LNCaP clone FGC (cell line): ENCODE measurements at regions not wholly inside any gene's neighbourhood (a gene's known extent, or its start where the extent isn't known, plus 50 kb on each side); places are given as distances from the start of the nearest gene placed in this dataset.
"Not testable (repeated sequence)": the region's sequence is repeated elsewhere in the genome, so short reads cannot be mapped to it uniquely, and the experiment has no call there.

Experiments used
- DNase-seq: peaks from one replicate; pipeline ENCODE4 v3.0.0-alpha.2; 2011; ENCODE audit warnings: low read depth
- H3K4me3 ChIP-seq: 2 replicates; pipeline ENCODE4 v1.5.1; 2011; ENCODE audit warnings: mild to moderate bottlenecking, low read depth, low read length, control low read depth
- CTCF ChIP-seq: IDR thresholded peaks from 2 replicates; pipeline ENCODE4 v1.5.1; 2012; ENCODE audit warnings: mild to moderate bottlenecking; ENCODE audit not compliant: control insufficient read depth, insufficient read depth; ENCODE audit errors: extremely low read depth

- no peak for DNase-seq
- no peak overlapping the region for H3K4me3 ChIP-seq
- no peak for TF ChIP-seq CTCF
These were observed 99.2 kb upstream of the PCBD1 start for GRCh38 chr10:70987396-70988130.

- DNase-seq, result not testable (repeated sequence)
These were observed 101.8 kb upstream of the PCBD1 start for GRCh38 chr10:70990156-70990555.

GRCh38 chr10:70990681-70991080 is 102.3 kb upstream of the PCBD1 start:
- no peak for TF ChIP-seq CTCF
- DNase-seq, result no peak
- H3K4me3 ChIP-seq, result no peak overlapping the region

More at GRCh38 chr10:70990156-70990555, 101.8 kb upstream of the PCBD1 start:
- not testable (repeated sequence) for H3K4me3 ChIP-seq

GRCh38 chr10:70991140-70992124 is 103.1 kb upstream of the PCBD1 start:
- no peak overlapping the region for H3K4me3 ChIP-seq
- TF ChIP-seq CTCF, result no peak
- DNase-seq, result no peak

GRCh38 chr10:70992436-70992835 is 104.1 kb upstream of the PCBD1 start:
- DNase-seq, result no peak
- no peak overlapping the region for H3K4me3 ChIP-seq
- TF ChIP-seq CTCF, result no peak

GRCh38 chr10:70993051-70993450 is 104.7 kb upstream of the PCBD1 start:
- TF ChIP-seq CTCF, result 0 out of 2 replicates have a peak, but pooled peaks have one; percentile 0
- DNase-seq, result no peak
- no peak overlapping the region for H3K4me3 ChIP-seq

- no peak overlapping the region for H3K4me3 ChIP-seq
- DNase-seq, result no peak
- TF ChIP-seq CTCF, result no peak
These were observed 108.2 kb upstream of the PCBD1 start for GRCh38 chr10:70996549-70996948.
